HepG2 (cell line): ENCODE measurements at regions not wholly inside any gene's neighbourhood (a gene's known extent, or its start where the extent isn't known, plus 50 kb on each side); places are given as distances from the start of the nearest gene placed in this dataset.

Experiments
- ATAC-seq: fragments of 200-7000 bp; cut with Tn5 transposase; 3 replicates; pipeline ENCODE4 v1.9.1; 2020; ENCODE audit warnings: mild to moderate bottlenecking, moderate library complexity
- BruUV-seq: library from RNA; stranded (reverse); fragments of 400-500 nt; replicated peaks from 2 replicates; lab custom pipeline; 2021; lab: Mats Ljungman, UMichigan
- CTCF ChIA-PET: fragments of 300-600 bp; formaldehyde crosslinking; extraction: SDS; loops from one replicate; lab custom pipeline; 2021; ENCODE audit warnings: low total read pairs, inconsistent platforms, low intra/inter-chr PET ratio; lab: Yijun Ruan, JAX
- POLR2A ChIA-PET: fragments of 350-600 bp; sonication (Branson Sonifier 250); formaldehyde crosslinking; loops from one replicate; lab custom pipeline; 2020; ENCODE audit warnings: antibody characterized with exemption, inconsistent platforms; lab: Yijun Ruan, JAX
- DNase-seq: peaks from one replicate; pipeline ENCODE4 v3.0.0-alpha.2; 2015; ENCODE audit warnings: low spot score
- FAIRE-seq: peaks from 3 replicates; lab custom pipeline; 2011; peaks lifted over from hg19 to GRCh38; lab: Jason Lieb, UNC
- H2AFZ ChIP-seq: one replicate; pipeline ENCODE4 v1.6.1; 2011; ENCODE audit warnings: low read length, inconsistent platforms
- H3K27ac ChIP-seq: fragments of 300-600 bp; 3 replicates; pipeline ENCODE4 v1.8.0; 2011; ENCODE audit warnings: mixed run types, mild to moderate bottlenecking, mixed read lengths, low read length, inconsistent platforms; ENCODE audit not compliant: insufficient read depth; ENCODE audit errors: extremely low read length
- H3K27me3 ChIP-seq, 2 experiments: fragments of 200-600 bp in 1 of 2; 2 replicates in 1 of 2; 3 replicates in 1 of 2; pipeline versions ENCODE4 v1.6.0 to v1.8.0; 2011; ENCODE audit warnings: low read length in 2 of 2, mild to moderate bottlenecking in 2 of 2, moderate library complexity in 2 of 2, inconsistent platforms in 1 of 2; ENCODE audit not compliant: insufficient read depth in 2 of 2, control insufficient read depth in 1 of 2
- H3K36me3 ChIP-seq, 2 experiments: fragments of 200-600 bp in 1 of 2; replicated peaks in 1 of 2; 2 replicates in 1 of 2; 3 replicates in 1 of 2; pipeline versions ENCODE4 v1.5.1 to v1.8.0; 2011; ENCODE audit warnings: low read length in 2 of 2, inconsistent platforms in 1 of 2; ENCODE audit not compliant: insufficient read depth in 2 of 2, control insufficient read depth in 1 of 2
- H3K4me1 ChIP-seq: 2 replicates; pipeline ENCODE4 v1.5.1; 2012; ENCODE audit warnings: low read length, inconsistent platforms; ENCODE audit not compliant: insufficient read depth
- H3K4me2 ChIP-seq: 2 replicates; pipeline ENCODE4 v1.6.0; 2011; ENCODE audit warnings: low read depth, low read length, inconsistent platforms
- H3K4me3 ChIP-seq, 3 experiments: fragments of 200-600 bp in 1 of 3; sonication (generic), shearing (Covaris generic) in 1 of 3; replicated peaks in 1 of 3; 2 replicates each; pipeline ENCODE4 v1.5.1; 2011 to 2016; ENCODE audit warnings: low read length in 3 of 3, inconsistent platforms in 2 of 3, low read depth in 2 of 3, mild to moderate bottlenecking in 2 of 3, control low read depth in 1 of 3, mixed read lengths in 1 of 3; ENCODE audit not compliant: insufficient read depth in 1 of 3
- H3K79me2 ChIP-seq: one replicate; pipeline ENCODE4 v1.6.1; 2011; ENCODE audit warnings: low read length, inconsistent platforms; ENCODE audit not compliant: insufficient read depth
- H3K9ac ChIP-seq: 2 replicates; pipeline ENCODE4 v1.6.0; 2011; ENCODE audit warnings: mild to moderate bottlenecking, low read depth, low read length, inconsistent platforms; ENCODE audit not compliant: insufficient read depth
- H3K9me3 ChIP-seq: 2 replicates; pipeline ENCODE4 v1.5.1; 2012; ENCODE audit warnings: mild to moderate bottlenecking, low read length
- H4K20me1 ChIP-seq: 2 replicates; pipeline ENCODE4 v1.6.0; 2011; ENCODE audit warnings: inconsistent platforms, mild to moderate bottlenecking, low read length, moderate library complexity; ENCODE audit not compliant: insufficient read depth
- ARID5B ChIP-seq: IDR thresholded peaks from 2 replicates; pipeline ENCODE4 v1.4.0; 2020; ENCODE audit warnings: mild to moderate bottlenecking, missing genetic modification reagents
- ARNTL ChIP-seq: sonication (generic); formaldehyde crosslinking; IDR thresholded peaks from 2 replicates; pipeline ENCODE4 v1.4.0; 2020; ENCODE audit warnings: mild to moderate bottlenecking, missing genetic modification reagents
- BRF2 ChIP-seq: sonication (generic); formaldehyde crosslinking; IDR thresholded peaks from 2 replicates; pipeline ENCODE4 v1.8.1; 2022; ENCODE audit warnings: mild to moderate bottlenecking, missing genetic modification reagents
- IKZF5 ChIP-seq: IDR thresholded peaks from 2 replicates; pipeline ENCODE4 v1.6.1; 2018; ENCODE audit warnings: missing genetic modification reagents, mild to moderate bottlenecking, missing compliant biosample characterization
- MAZ ChIP-seq, 2 experiments: sonication (generic) in 1 of 2; formaldehyde crosslinking in 1 of 2; IDR thresholded peaks; 2 replicates each; pipeline versions ENCODE4 v1.5.0 to v1.6.1; 2012 to 2020; ENCODE audit warnings: low read depth in 2 of 2, mild to moderate bottlenecking in 2 of 2, borderline replicate concordance in 1 of 2, improper control_type of control experiment in 1 of 2, low read length in 1 of 2, missing genetic modification reagents in 1 of 2, moderate library complexity in 1 of 2
- MXD1 ChIP-seq: sonication (generic); formaldehyde crosslinking; IDR thresholded peaks from 2 replicates; pipeline ENCODE4 v1.4.0; 2020; ENCODE audit warnings: mild to moderate bottlenecking, missing genetic modification reagents
- MYPOP ChIP-seq: sonication (generic); formaldehyde crosslinking; IDR thresholded peaks from 2 replicates; pipeline ENCODE4 v1.8.1; 2023; ENCODE audit warnings: mild to moderate bottlenecking, moderate library complexity, missing genetic modification reagents
- RARG ChIP-seq: sonication (generic); formaldehyde crosslinking; IDR thresholded peaks from 2 replicates; pipeline ENCODE4 v1.4.0; 2020; ENCODE audit warnings: low read depth, mild to moderate bottlenecking, missing genetic modification reagents
- RORA ChIP-seq: sonication (generic); formaldehyde crosslinking; IDR thresholded peaks from 2 replicates; pipeline ENCODE4 v1.5.0; 2020; ENCODE audit warnings: mild to moderate bottlenecking, missing genetic modification reagents, moderate library complexity
- SUZ12 ChIP-seq: fragments of 150-350 bp; IDR thresholded peaks from 2 replicates; pipeline ENCODE4 v1.6.1; 2014; ENCODE audit warnings: low read depth, low read length
- TOE1 ChIP-seq: sonication (generic); formaldehyde crosslinking; IDR thresholded peaks from 2 replicates; pipeline ENCODE4 v1.4.0; 2020; ENCODE audit warnings: mild to moderate bottlenecking, missing genetic modification reagents
- YEATS4 ChIP-seq: sonication (generic); formaldehyde crosslinking; IDR thresholded peaks from 2 replicates; pipeline ENCODE4 v1.4.0; 2020; ENCODE audit warnings: missing genetic modification reagents, borderline replicate concordance
- ZBTB25 ChIP-seq: IDR thresholded peaks from 2 replicates; pipeline ENCODE4 v1.6.1; 2018; ENCODE audit warnings: missing genetic modification reagents
- ZC3H4 ChIP-seq: sonication (generic); formaldehyde crosslinking; IDR thresholded peaks from 2 replicates; pipeline ENCODE4 v1.4.0; 2020; ENCODE audit warnings: missing genetic modification reagents, borderline replicate concordance
- ZEB1 ChIP-seq: IDR thresholded peaks from 2 replicates; pipeline ENCODE4 v1.6.1; 2012; ENCODE audit warnings: mild to moderate bottlenecking, low read depth, inconsistent platforms; ENCODE audit not compliant: insufficient replicate concordance
- ZNF253 ChIP-seq: sonication (generic); formaldehyde crosslinking; IDR thresholded peaks from 2 replicates; pipeline ENCODE4 v1.8.0; 2022; ENCODE audit warnings: mild to moderate bottlenecking, missing genetic modification reagents, borderline replicate concordance
- WGBS: methylation state at CpG from one replicate; pipeline ENCODE4 v1.1.6; 2017; ENCODE audit warnings: low lambda C conversion rate; 5-methylcytosine and 5-hydroxymethylcytosine counted together
- in situ Hi-C: cut with HindIII; loops from 2 replicates; pipeline ENCODE4 v1.10.0; 2017; ENCODE audit warnings: low pct_unique_long_range_greater_than_20kb; ENCODE audit not compliant: extremely low pct_ligation_motif_present
- intact Hi-C: fragments of 100-400 bp; cut with micrococcal nuclease; formaldehyde crosslinking; loops from one replicate; pipeline ENCODE4 v1.10.0; 2022; ENCODE audit not compliant: unreplicated experiment

GRCh38 chr1:38129971-38130370 is 83.4 kb upstream of the POU3F1 start:
- H3K4me3 ChIP-seq, result no peak overlapping the region
- FAIRE-seq (no peak), ATAC-seq (no peak), DNase-seq (no peak)
- ChIA-PET POLR2A (no interaction called here), CTCF (no interaction called here)
- no peaks in the 10 kb centered on the region for H3K79me2 ChIP-seq
- H2AFZ ChIP-seq, result no peak overlapping the region
- H3K27me3 ChIP-seq, result peaks cover 4 to 28% of the 10 kb centered on the region in 2 experiments; a peak in 4 of 5 replicates
- in situ Hi-C loops, result no loop called here
- 0% methylated on average over 2 of the region's 2 CpGs for WGBS
- intact Hi-C loops, result no loop called here
- no peak overlapping the region for H3K27ac ChIP-seq
- no peaks in the 10 kb centered on the region for H4K20me1 ChIP-seq
- no peak for TF ChIP-seq SUZ12
- no peak for TF ChIP-seq IKZF5 (CRISPR knock-in tag)
- no peak for TF ChIP-seq RARG (CRISPR knock-in tag)
- TF ChIP-seq YEATS4, result no peak
- no peak for TF ChIP-seq RORA (CRISPR knock-in tag)
- TF ChIP-seq ZC3H4 (CRISPR knock-in tag), result no peak
- TF ChIP-seq BRF2, result no peak
- no peak for TF ChIP-seq ZNF253 (CRISPR knock-in tag)
- TF ChIP-seq MAZ (IDR thresholded peaks at IDR 0.05; ENCODE audit: borderline replicate concordance, low read depth, low read length), result no peak
- no peak for TF ChIP-seq MAZ (CRISPR knock-in tag; IDR thresholded peaks at IDR 0.05; ENCODE audit: low read depth)
- TF ChIP-seq MXD1 (CRISPR knock-in tag), result no peak
- no peak for TF ChIP-seq TOE1 (CRISPR knock-in tag)
- no peak for TF ChIP-seq MYPOP (CRISPR knock-in tag)
- no peak for TF ChIP-seq ARID5B (CRISPR knock-in tag)
- TF ChIP-seq ZBTB25, result no peak
- no peak for TF ChIP-seq ZEB1
- TF ChIP-seq ARNTL (CRISPR knock-in tag), result no peak
- H3K36me3 ChIP-seq, result no peaks in the 10 kb centered on the region
- no peak overlapping the region for H3K9ac ChIP-seq
- H3K4me1 ChIP-seq, result no peaks in the 10 kb centered on the region
- no peak overlapping the region for H3K4me2 ChIP-seq
- BruUV-seq, result no TSS peak
- H3K9me3 ChIP-seq, result no peaks in the 10 kb centered on the region
